Right lobe of liver (tissue), 4 donors: ENCODE measurements at regions not wholly inside any gene's neighbourhood (a gene's known extent, or its start where the extent isn't known, plus 50 kb on each side); places are given as distances from the start of the nearest gene placed in this dataset.

ENCODE experiments used
- CTCF ChIP-seq, 4 donors: fragments of 200-600 bp in 3 of 4; fragments of 450-650 bp in 1 of 4; IDR thresholded peaks; one replicate each; pipeline versions ENCODE4 v1.5.1 to v1.8.0; 2016 to 2022; ENCODE audit warnings: antibody characterized with exemption in 4 of 4, mild to moderate bottlenecking in 2 of 4
- POLR2A ChIP-seq: fragments of 450-650 bp; IDR thresholded peaks from one replicate; pipeline ENCODE4 v1.6.1; 2017; ENCODE audit warnings: antibody characterized with exemption, mild to moderate bottlenecking
- donor health status: DM: no; HTN: no; CAD: no.
- donor health status: DM: no; HTN: no; CAD: no.
- donor health status: DM: no; HTN: yes; CAD: no.

GRCh38 chr4:109375778-109376414, 57.7 kb upstream of the SEC24B start:
- no peak for TF ChIP-seq CTCF (IDR thresholded peaks at IDR 0.05)
- TF ChIP-seq POLR2A = no peak
